Activated naive CD8-positive, alpha-beta T cell treated with anti-CD3 and anti-CD28 coated beads for 36 hours (primary cell): ENCODE measurements at regions not wholly inside any gene's neighbourhood (a gene's known extent, or its start where the extent isn't known, plus 50 kb on each side); places are given as distances from the start of the nearest gene placed in this dataset.
"Not testable (repeated sequence)": the region's sequence is repeated elsewhere in the genome, so short reads cannot be mapped to it uniquely, and the experiment has no call there.

Experiments
- DNase-seq: peaks from one replicate; pipeline ENCODE4 v3.0.0; 2021
- H3K27ac Mint-ChIP-seq: one replicate; pipeline ENCODE4 v1.8.0; 2022; ENCODE audit warnings: mild to moderate bottlenecking, moderate library complexity, mixed read lengths
- H3K27me3 Mint-ChIP-seq: one replicate; pipeline ENCODE4 v1.8.0; 2022; ENCODE audit warnings: mild to moderate bottlenecking, mixed read lengths
- H3K36me3 Mint-ChIP-seq: one replicate; pipeline ENCODE4 v1.8.0; 2021; ENCODE audit warnings: mild to moderate bottlenecking, mixed read lengths
- H3K4me1 Mint-ChIP-seq: one replicate; pipeline ENCODE4 v1.8.0; 2021; ENCODE audit warnings: mixed read lengths
- H3K4me3 Mint-ChIP-seq: one replicate; pipeline ENCODE4 v1.8.0; 2022; ENCODE audit warnings: mild to moderate bottlenecking, moderate library complexity, mixed read lengths
- H3K9me3 Mint-ChIP-seq: one replicate; pipeline ENCODE4 v1.8.0; 2022; ENCODE audit warnings: mixed read lengths

GRCh38 chr1:90220941-90221693 lies 226.2 kb downstream of the ZNF326 start:
- Mint-ChIP-seq H3K4me3 (no peak overlapping the region), H3K4me1 (no peaks in the 10 kb centered on the region), H3K9me3 (peaks cover 3% of the 10 kb centered on the region), H3K27ac (no peak overlapping the region), H3K36me3 (no peaks in the 10 kb centered on the region), H3K27me3 (peaks cover 4% of the 10 kb centered on the region)
- no peak for DNase-seq

GRCh38 chr1:90220496-90220895 lies 225.6 kb downstream of the ZNF326 start:
- Mint-ChIP-seq H3K36me3 (no peaks in the 10 kb centered on the region), H3K4me3 (no peak overlapping the region), H3K27ac (no peak overlapping the region), H3K9me3 (peaks cover 3% of the 10 kb centered on the region), H3K27me3 (peaks cover 4% of the 10 kb centered on the region), H3K4me1 (no peaks in the 10 kb centered on the region)
- no peak for DNase-seq

GRCh38 chr1:90219166-90219871 lies 224.4 kb downstream of the ZNF326 start:
- not testable (repeated sequence) for H3K27me3 Mint-ChIP-seq, H3K9me3 Mint-ChIP-seq, H3K36me3 Mint-ChIP-seq, H3K27ac Mint-ChIP-seq, H3K4me1 Mint-ChIP-seq, H3K4me3 Mint-ChIP-seq, DNase-seq

GRCh38 chr1:90210633-90211491 lies 216.0 kb downstream of the ZNF326 start:
- no peaks in the 10 kb centered on the region for H3K9me3 Mint-ChIP-seq
- no peaks in the 10 kb centered on the region for H3K36me3 Mint-ChIP-seq
- no peak for DNase-seq
- H3K4me3 Mint-ChIP-seq = no peak overlapping the region
- H3K27me3 Mint-ChIP-seq = no peaks in the 10 kb centered on the region
- no peak overlapping the region for H3K27ac Mint-ChIP-seq
- no peaks in the 10 kb centered on the region for H3K4me1 Mint-ChIP-seq

GRCh38 chr1:90208949-90209348 lies 214.0 kb downstream of the ZNF326 start:
- no peak overlapping the region for H3K27ac Mint-ChIP-seq
- H3K27me3 Mint-ChIP-seq = no peaks in the 10 kb centered on the region

GRCh38 chr1:90206260-90206659 lies 211.3 kb downstream of the ZNF326 start:
- Mint-ChIP-seq H3K4me3 (no peak overlapping the region), H3K36me3 (no peaks in the 10 kb centered on the region), H3K27me3 (peaks cover 3% of the 10 kb centered on the region)

More at GRCh38 chr1:90208949-90209348, 214.0 kb downstream of the ZNF326 start:
- Mint-ChIP-seq H3K9me3 (no peaks in the 10 kb centered on the region), H3K36me3 (no peaks in the 10 kb centered on the region), H3K4me1 (no peaks in the 10 kb centered on the region), H3K4me3 (no peak overlapping the region)
- no peak for DNase-seq

GRCh38 chr1:90204780-90205179 lies 209.9 kb downstream of the ZNF326 start:
- H3K9me3 Mint-ChIP-seq = no peaks in the 10 kb centered on the region
- H3K27ac Mint-ChIP-seq = no peak overlapping the region
- no peaks in the 10 kb centered on the region for H3K36me3 Mint-ChIP-seq
- no peak for DNase-seq
- peaks cover 3% of the 10 kb centered on the region for H3K27me3 Mint-ChIP-seq
- no peak overlapping the region for H3K4me3 Mint-ChIP-seq
- H3K4me1 Mint-ChIP-seq = no peaks in the 10 kb centered on the region

More at GRCh38 chr1:90206260-90206659, 211.3 kb downstream of the ZNF326 start:
- Mint-ChIP-seq H3K4me1 (no peaks in the 10 kb centered on the region), H3K9me3 (no peaks in the 10 kb centered on the region), H3K27ac (no peak overlapping the region)
- no peak for DNase-seq

- H3K9me3 Mint-ChIP-seq = no peaks in the 10 kb centered on the region
- H3K36me3 Mint-ChIP-seq = no peaks in the 10 kb centered on the region
- no peak overlapping the region for H3K4me3 Mint-ChIP-seq
- DNase-seq = no peak
- no peaks in the 10 kb centered on the region for H3K4me1 Mint-ChIP-seq
- peaks cover 3% of the 10 kb centered on the region for H3K27me3 Mint-ChIP-seq
- H3K27ac Mint-ChIP-seq = no peak overlapping the region
Observed at GRCh38 chr1:90204023-90204590, 209.2 kb downstream of the ZNF326 start.

GRCh38 chr1:90201467-90202358 lies 206.8 kb downstream of the ZNF326 start:
- H3K4me3 Mint-ChIP-seq = no peak overlapping the region
- H3K4me1 Mint-ChIP-seq = no peaks in the 10 kb centered on the region
- H3K27ac Mint-ChIP-seq = no peak overlapping the region
- DNase-seq = no peak
- H3K36me3 Mint-ChIP-seq = no peaks in the 10 kb centered on the region
- no peaks in the 10 kb centered on the region for H3K9me3 Mint-ChIP-seq
- H3K27me3 Mint-ChIP-seq = peaks cover 3% of the 10 kb centered on the region

GRCh38 chr1:90200646-90201205 lies 205.8 kb downstream of the ZNF326 start:
- Mint-ChIP-seq H3K36me3 (no peaks in the 10 kb centered on the region), H3K4me1 (no peaks in the 10 kb centered on the region), H3K27me3 (peaks cover 3% of the 10 kb centered on the region), H3K27ac (no peak overlapping the region), H3K4me3 (no peak overlapping the region), H3K9me3 (no peaks in the 10 kb centered on the region)
- DNase-seq = no peak

GRCh38 chr1:90198616-90199332 lies 203.9 kb downstream of the ZNF326 start:
- H3K9me3 Mint-ChIP-seq = no peaks in the 10 kb centered on the region
- H3K27me3 Mint-ChIP-seq = peaks cover 3% of the 10 kb centered on the region
- no peak overlapping the region for H3K27ac Mint-ChIP-seq
- no peaks in the 10 kb centered on the region for H3K36me3 Mint-ChIP-seq
- no peaks in the 10 kb centered on the region for H3K4me1 Mint-ChIP-seq
- no peak overlapping the region for H3K4me3 Mint-ChIP-seq
- DNase-seq = no peak

GRCh38 chr1:90193116-90193515 lies 198.2 kb downstream of the ZNF326 start:
- no peak for DNase-seq
- H3K4me3 Mint-ChIP-seq = no peak overlapping the region
- no peaks in the 10 kb centered on the region for H3K27me3 Mint-ChIP-seq
- no peaks in the 10 kb centered on the region for H3K4me1 Mint-ChIP-seq
- no peaks in the 10 kb centered on the region for H3K36me3 Mint-ChIP-seq
- no peaks in the 10 kb centered on the region for H3K9me3 Mint-ChIP-seq
- H3K27ac Mint-ChIP-seq = no peak overlapping the region

- Mint-ChIP-seq H3K4me1 (no peaks in the 10 kb centered on the region), H3K4me3 (no peak overlapping the region), H3K36me3 (no peaks in the 10 kb centered on the region), H3K9me3 (no peaks in the 10 kb centered on the region), H3K27ac (no peak overlapping the region), H3K27me3 (no peaks in the 10 kb centered on the region)
- no peak for DNase-seq
Observed at GRCh38 chr1:90192408-90192807, 197.5 kb downstream of the ZNF326 start.
